Skin epidermis (tissue), 12 donors: ENCODE measurements at regions not wholly inside any gene's neighbourhood (a gene's known extent, or its start where the extent isn't known, plus 50 kb on each side); places are given as distances from the start of the nearest gene placed in this dataset.
A peak's percentile ranks its signal among the peaks of the same experiment; 100 is the strongest.

ENCODE experiments used
- H3K27ac ChIP-seq, 21 experiments: fragments of 200-600 bp; sonication (generic) in 11 of 21; one replicate each; pipeline ENCODE4 v1.5.0; 2020; ENCODE audit warnings: mild to moderate bottlenecking in 3 of 21, inconsistent platforms in 2 of 21, moderate library complexity in 2 of 21
- H3K4me3 ChIP-seq, 7 experiments: fragments of 200-600 bp; sonication (generic) in 2 of 7; one replicate each; pipeline ENCODE4 v1.5.0; 2020; ENCODE audit warnings: inconsistent platforms in 2 of 7, mild to moderate bottlenecking in 2 of 7, moderate library complexity in 1 of 7

GRCh38 chr4:174438711-174439110 is 83.6 kb downstream of the HPGD start:
- H3K27ac ChIP-seq: no peak overlapping the region
- no peak overlapping the region for H3K4me3 ChIP-seq

- Histone ChIP-seq H3K27ac (no peak overlapping the region), H3K4me3 (no peak overlapping the region)
Measured at GRCh38 chr4:174437749-174438148, 84.5 kb downstream of the HPGD start.

- Histone ChIP-seq H3K4me3 (no peak overlapping the region), H3K27ac (peak overlapping the region in 1 of 21 experiments; percentile 32)
Measured at GRCh38 chr4:174437324-174437723, 85.0 kb downstream of the HPGD start.

GRCh38 chr4:174436377-174436776 is 85.9 kb downstream of the HPGD start:
- Histone ChIP-seq H3K4me3 (no peak overlapping the region), H3K27ac (peak overlapping the region in 1 of 21 experiments; percentile 32)

GRCh38 chr4:174435974-174436373 is 86.3 kb downstream of the HPGD start:
- Histone ChIP-seq H3K4me3 (no peak overlapping the region), H3K27ac (peak overlapping the region in 1 of 21 experiments; percentile 16)

- no peak overlapping the region for H3K27ac ChIP-seq
- no peak overlapping the region for H3K4me3 ChIP-seq
Measured at GRCh38 chr4:174434455-174434854, 87.8 kb downstream of the HPGD start.

- no peak overlapping the region for H3K27ac ChIP-seq
Measured at GRCh38 chr4:174430576-174430975, 91.7 kb downstream of the HPGD start.

GRCh38 chr4:174429701-174430410 is 92.4 kb downstream of the HPGD start:
- no peak overlapping the region for H3K27ac ChIP-seq
- no peak overlapping the region for H3K4me3 ChIP-seq

More at GRCh38 chr4:174430576-174430975, 91.7 kb downstream of the HPGD start:
- H3K4me3 ChIP-seq: no peak overlapping the region

- H3K4me3 ChIP-seq: no peak overlapping the region
Measured at GRCh38 chr4:174427571-174428140, 94.6 kb downstream of the HPGD start.

GRCh38 chr4:174425669-174426068 is 96.6 kb downstream of the HPGD start:
- no peak overlapping the region for H3K4me3 ChIP-seq
- H3K27ac ChIP-seq: no peak overlapping the region

More at GRCh38 chr4:174427571-174428140, 94.6 kb downstream of the HPGD start:
- no peak overlapping the region for H3K27ac ChIP-seq

GRCh38 chr4:174423257-174423944 is 98.9 kb downstream of the HPGD start:
- Histone ChIP-seq H3K27ac (peak overlapping the region in 2 of 21 experiments; percentile 11 to 30), H3K4me3 (no peak overlapping the region)

- no peak overlapping the region for H3K27ac ChIP-seq
- no peak overlapping the region for H3K4me3 ChIP-seq
Measured at GRCh38 chr4:174422893-174423256, 99.4 kb downstream of the HPGD start.

- H3K4me3 ChIP-seq: no peak overlapping the region
- no peak overlapping the region for H3K27ac ChIP-seq
Measured at GRCh38 chr4:174420316-174420715, 102.0 kb downstream of the HPGD start.

- no peak overlapping the region for H3K4me3 ChIP-seq
- no peak overlapping the region for H3K27ac ChIP-seq
Measured at GRCh38 chr4:174418640-174419212, 103.6 kb downstream of the HPGD start.

- Histone ChIP-seq H3K4me3 (no peak overlapping the region), H3K27ac (no peak overlapping the region)
Measured at GRCh38 chr4:174408841-174409552, 113.3 kb downstream of the HPGD start.

- no peak overlapping the region for H3K4me3 ChIP-seq
Measured at GRCh38 chr4:174406383-174406782, 115.9 kb downstream of the HPGD start.

GRCh38 chr4:174405923-174406322 is 116.4 kb downstream of the HPGD start:
- no peak overlapping the region for H3K27ac ChIP-seq
- no peak overlapping the region for H3K4me3 ChIP-seq

More at GRCh38 chr4:174406383-174406782, 115.9 kb downstream of the HPGD start:
- no peak overlapping the region for H3K27ac ChIP-seq

GRCh38 chr4:174404677-174405076 is 117.6 kb downstream of the HPGD start:
- no peak overlapping the region for H3K4me3 ChIP-seq
- no peak overlapping the region for H3K27ac ChIP-seq

GRCh38 chr4:174403177-174403543 is 119.1 kb downstream of the HPGD start:
- no peak overlapping the region for H3K4me3 ChIP-seq
- H3K27ac ChIP-seq: no peak overlapping the region
